A673 (cell line): ENCODE measurements at regions not wholly inside any gene's neighbourhood (a gene's known extent, or its start where the extent isn't known, plus 50 kb on each side); places are given as distances from the start of the nearest gene placed in this dataset.
"Not testable (repeated sequence)": the region's sequence is repeated elsewhere in the genome, so short reads cannot be mapped to it uniquely, and the experiment has no call there.

Source experiments
- BruUV-seq: library from RNA; stranded (reverse); fragments of 400-500 nt; replicated peaks from 2 replicates; lab custom pipeline; 2021; lab: Mats Ljungman, UMichigan
- CTCF ChIA-PET: fragments of 300-600 bp; sonication (Branson Sonifier 250); formaldehyde crosslinking; loops from one replicate; lab custom pipeline; 2022; ENCODE audit warnings: antibody characterized with exemption; lab: Charles Lee
- POLR2A ChIA-PET: fragments of 300-600 bp; sonication (Branson Sonifier 250); formaldehyde crosslinking; loops from one replicate; lab custom pipeline; 2022; ENCODE audit warnings: antibody characterized with exemption; ENCODE audit not compliant: low non-redundant PET; lab: Charles Lee
- DNase-seq: peaks from one replicate; pipeline ENCODE4 v3.0.0-alpha.2; 2015; ENCODE audit warnings: low spot score
- H3K27ac ChIP-seq: fragments of 200-600 bp; sonication (generic); 2 replicates; pipeline ENCODE4 v1.5.1; 2016; ENCODE audit warnings: mixed run types, low read depth, mild to moderate bottlenecking, mixed read lengths, antibody characterized with exemption, low read length; ENCODE audit not compliant: poor library complexity, severe bottlenecking
- H3K27me3 ChIP-seq: fragments of 200-600 bp; sonication (generic); replicated peaks from 2 replicates; pipeline ENCODE4 v1.6.1; 2017; ENCODE audit warnings: mixed run types, low read depth, mild to moderate bottlenecking, mixed read lengths, antibody characterized with exemption, low read length; ENCODE audit not compliant: insufficient read depth, poor library complexity
- H3K36me3 ChIP-seq: fragments of 200-600 bp; sonication (generic); 2 replicates; pipeline ENCODE4 v1.6.1; 2016; ENCODE audit warnings: mixed run types, mild to moderate bottlenecking, mixed read lengths, antibody characterized with exemption, low read length; ENCODE audit not compliant: insufficient read depth, poor library complexity, severe bottlenecking
- H3K4me1 ChIP-seq: fragments of 200-600 bp; sonication (generic); 2 replicates; pipeline ENCODE4 v1.6.1; 2017; ENCODE audit warnings: mixed run types, mild to moderate bottlenecking, mixed read lengths, antibody characterized with exemption, low read length; ENCODE audit not compliant: insufficient read depth, poor library complexity, severe bottlenecking
- H3K4me3 ChIP-seq: fragments of 200-600 bp; sonication (generic); 2 replicates; pipeline ENCODE4 v1.5.1; 2016; ENCODE audit warnings: low read depth, mixed run types, mild to moderate bottlenecking, mixed read lengths, low read length; ENCODE audit not compliant: poor library complexity, severe bottlenecking
- H3K9me3 ChIP-seq: fragments of 200-600 bp; sonication (generic); 2 replicates; pipeline ENCODE4 v1.6.1; 2016; ENCODE audit warnings: mixed run types, low read depth, mild to moderate bottlenecking, mixed read lengths, antibody characterized with exemption, low read length; ENCODE audit not compliant: poor library complexity, severe bottlenecking
- EZH2 ChIP-seq: fragments of 200-600 bp; sonication (generic); IDR thresholded peaks from 2 replicates; pipeline ENCODE4 v1.6.1; 2017; ENCODE audit warnings: borderline replicate concordance, low read depth, mild to moderate bottlenecking, mixed read lengths, antibody characterized with exemption, low read length; ENCODE audit not compliant: poor library complexity, severe bottlenecking
- intact Hi-C: fragments of 100-400 bp; cut with micrococcal nuclease; formaldehyde crosslinking; loops from one replicate; pipeline ENCODE4 v1.10.0; 2022; ENCODE audit not compliant: unreplicated experiment
- TF ChIP-seq, protein P1 (sequence below): fragments of 300-800, 200-600 bp; sonication (generic); conservative IDR thresholded peaks from 2 replicates; pipeline ENCODE4 v1.5.1; 2017; ENCODE audit warnings: low read depth, mild to moderate bottlenecking, antibody characterized with exemption, low read length, moderate library complexity, mixed read lengths

- DNase-seq: no peak
- CTCF ChIA-PET: no interaction called here
- POLR2A ChIA-PET: no interaction called here
Observed at GRCh38 chr17:51479303-51479702, 219.0 kb downstream of the UTP18 start.

DNA sequence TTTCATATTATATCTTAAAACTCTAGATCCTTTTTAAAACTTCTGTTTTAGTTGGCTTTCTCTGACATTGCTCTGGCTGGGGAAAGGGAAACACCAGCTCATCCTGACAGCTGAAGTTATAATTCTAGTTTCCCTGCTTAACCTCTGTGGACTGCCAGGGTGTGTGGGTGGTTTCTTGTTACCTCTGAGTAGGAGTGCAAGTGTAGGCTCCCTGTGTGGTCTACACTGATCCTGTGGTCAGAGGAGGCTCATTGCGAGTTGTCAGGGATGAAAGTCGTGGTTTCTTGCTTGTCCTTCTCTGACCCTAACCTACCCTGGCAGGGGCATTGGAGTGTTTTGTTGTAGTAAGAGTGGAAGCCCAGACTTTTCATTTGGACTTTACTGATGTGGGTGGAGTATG lies 221.0 kb downstream of the UTP18 start:
- POLR2A ChIA-PET: no interaction called here
- Histone ChIP-seq H3K9me3 (peaks cover 7% of the 10 kb centered on the region), H3K4me3 (no peak overlapping the region), H3K4me1 (no peaks in the 10 kb centered on the region), H3K36me3 (no peaks in the 10 kb centered on the region), H3K27ac (no peak overlapping the region), H3K27me3 (peaks cover 11% of the 10 kb centered on the region)
- intact Hi-C loops: no loop called here
- TF ChIP-seq, protein P1, sequence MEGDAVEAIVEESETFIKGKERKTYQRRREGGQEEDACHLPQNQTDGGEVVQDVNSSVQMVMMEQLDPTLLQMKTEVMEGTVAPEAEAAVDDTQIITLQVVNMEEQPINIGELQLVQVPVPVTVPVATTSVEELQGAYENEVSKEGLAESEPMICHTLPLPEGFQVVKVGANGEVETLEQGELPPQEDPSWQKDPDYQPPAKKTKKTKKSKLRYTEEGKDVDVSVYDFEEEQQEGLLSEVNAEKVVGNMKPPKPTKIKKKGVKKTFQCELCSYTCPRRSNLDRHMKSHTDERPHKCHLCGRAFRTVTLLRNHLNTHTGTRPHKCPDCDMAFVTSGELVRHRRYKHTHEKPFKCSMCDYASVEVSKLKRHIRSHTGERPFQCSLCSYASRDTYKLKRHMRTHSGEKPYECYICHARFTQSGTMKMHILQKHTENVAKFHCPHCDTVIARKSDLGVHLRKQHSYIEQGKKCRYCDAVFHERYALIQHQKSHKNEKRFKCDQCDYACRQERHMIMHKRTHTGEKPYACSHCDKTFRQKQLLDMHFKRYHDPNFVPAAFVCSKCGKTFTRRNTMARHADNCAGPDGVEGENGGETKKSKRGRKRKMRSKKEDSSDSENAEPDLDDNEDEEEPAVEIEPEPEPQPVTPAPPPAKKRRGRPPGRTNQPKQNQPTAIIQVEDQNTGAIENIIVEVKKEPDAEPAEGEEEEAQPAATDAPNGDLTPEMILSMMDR: no peak
- no peak for TF ChIP-seq EZH2
- CTCF ChIA-PET: no interaction called here
- no peak for DNase-seq
- BruUV-seq: no TSS peak

More at GRCh38 chr17:51479303-51479702, 219.0 kb downstream of the UTP18 start:
- intact Hi-C loops: no loop called here
- Histone ChIP-seq H3K4me3 (no peak overlapping the region), H3K4me1 (no peaks in the 10 kb centered on the region), H3K36me3 (no peaks in the 10 kb centered on the region), H3K9me3 (peaks cover 7% of the 10 kb centered on the region), H3K27ac (no peak overlapping the region), H3K27me3 (peaks cover 30% of the 10 kb centered on the region)
- no peak for TF ChIP-seq EZH2
- TF ChIP-seq, protein P1: no peak
- BruUV-seq: no TSS peak

DNA sequence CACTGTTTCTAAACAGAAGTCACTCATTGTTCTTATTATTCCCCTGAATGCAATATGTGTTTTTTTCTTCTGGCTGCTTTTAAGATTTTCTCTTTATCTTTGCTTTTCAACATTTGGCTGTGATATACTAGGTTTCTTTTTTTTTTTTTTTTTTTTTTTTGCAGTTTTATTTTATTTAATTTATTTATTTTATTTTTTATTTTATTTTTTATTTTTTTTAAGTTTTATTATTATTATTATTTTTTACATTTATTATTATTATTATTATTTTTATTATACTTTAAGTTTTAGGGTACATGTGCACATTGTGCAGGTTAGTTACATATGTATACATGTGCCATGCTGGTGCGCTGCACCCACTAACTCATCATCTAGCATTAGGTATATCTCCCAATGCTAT lies 221.9 kb downstream of the UTP18 start:
- H3K27ac ChIP-seq, H3K4me3 ChIP-seq, intact Hi-C loops, H3K27me3 ChIP-seq, H3K9me3 ChIP-seq, POLR2A ChIA-PET, H3K36me3 ChIP-seq, BruUV-seq, CTCF ChIA-PET, DNase-seq, H3K4me1 ChIP-seq: not testable (repeated sequence)

GRCh38 chr17:51486091-51486490 lies 225.7 kb downstream of the UTP18 start:
- Histone ChIP-seq H3K27ac (no peak overlapping the region), H3K36me3 (no peaks in the 10 kb centered on the region), H3K9me3 (peaks cover 7% of the 10 kb centered on the region), H3K4me1 (no peaks in the 10 kb centered on the region), H3K4me3 (no peak overlapping the region), H3K27me3 (no peaks in the 10 kb centered on the region)
- ChIA-PET POLR2A (no interaction called here), CTCF (no interaction called here)
- BruUV-seq: no TSS peak
- no peak for TF ChIP-seq EZH2
- TF ChIP-seq, protein P1: no peak
- no peak for DNase-seq
- intact Hi-C loops: no loop called here
